Muscle of leg (tissue), 3 donors: ENCODE measurements at regions not wholly inside any gene's neighbourhood (a gene's known extent, or its start where the extent isn't known, plus 50 kb on each side); places are given as distances from the start of the nearest gene placed in this dataset.

Source experiments
- DNase-seq: peaks from one replicate; pipeline ENCODE4 v3.0.0; 2013
- H3K27ac ChIP-seq: one replicate; pipeline ENCODE4 v1.5.1; 2013; ENCODE audit warnings: mild to moderate bottlenecking, low read length, control low read depth
- H3K27me3 ChIP-seq: one replicate; pipeline ENCODE4 v1.6.1; 2013; ENCODE audit warnings: low read length; ENCODE audit not compliant: control insufficient read depth, insufficient read depth
- H3K36me3 ChIP-seq: one replicate; pipeline ENCODE4 v1.6.1; 2013; ENCODE audit warnings: low read length; ENCODE audit not compliant: control insufficient read depth, insufficient read depth
- H3K4me1 ChIP-seq: one replicate; pipeline ENCODE4 v1.6.1; 2013; ENCODE audit warnings: low read length; ENCODE audit not compliant: control insufficient read depth, insufficient read depth
- H3K4me3 ChIP-seq: one replicate; pipeline ENCODE4 v1.5.1; 2013; ENCODE audit warnings: low read length, control low read depth
- H3K9me3 ChIP-seq: replicated peaks from 2 replicates; pipeline ENCODE4 v1.6.1; 2013; ENCODE audit warnings: low read depth, low read length; ENCODE audit not compliant: control insufficient read depth
- WGBS: methylation state at CpG from one replicate; pipeline ENCODE4 v1.1.5; 2013; ENCODE audit warnings: missing lambda C conversion rate; ENCODE audit not compliant: insufficient coverage; 5-methylcytosine and 5-hydroxymethylcytosine counted together

- no peaks in the 10 kb centered on the region for H3K4me1 ChIP-seq
- H3K4me3 ChIP-seq: no peak overlapping the region
- no peaks in the 10 kb centered on the region for H3K9me3 ChIP-seq
- WGBS: no CpG with 5 or more reads among the region's 3 CpGs
- no peaks in the 10 kb centered on the region for H3K27me3 ChIP-seq
- no peak overlapping the region for H3K27ac ChIP-seq
- no peaks in the 10 kb centered on the region for H3K36me3 ChIP-seq
- no peak for DNase-seq
Measured at GRCh38 chr3:120838441-120839091, 69.4 kb upstream of the STXBP5L start.

DNA sequence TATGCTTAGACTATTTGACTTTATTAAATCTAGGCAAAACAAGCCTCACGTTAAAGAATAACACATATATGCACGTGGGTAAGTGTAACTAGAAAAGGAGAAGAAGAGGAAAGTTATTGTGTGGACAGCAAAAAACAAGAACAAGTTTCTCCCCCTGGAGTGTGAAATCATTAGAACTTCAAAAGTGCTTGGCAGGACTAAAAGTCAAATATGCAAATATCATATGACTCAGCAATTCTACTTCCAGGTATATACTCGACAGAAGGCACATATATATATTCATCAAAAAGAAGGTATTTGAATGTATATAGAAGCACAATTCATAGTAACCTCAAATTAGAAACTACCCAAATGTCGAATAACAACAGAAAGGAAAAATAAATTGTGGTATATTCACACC, 68.9 kb upstream of the STXBP5L start:
- no peak overlapping the region for H3K4me3 ChIP-seq
- H3K27ac ChIP-seq: no peak overlapping the region
- no peaks in the 10 kb centered on the region for H3K4me1 ChIP-seq
- H3K9me3 ChIP-seq: no peaks in the 10 kb centered on the region
- no peaks in the 10 kb centered on the region for H3K27me3 ChIP-seq
- H3K36me3 ChIP-seq: no peaks in the 10 kb centered on the region
- DNase-seq: no peak
- no CpG with 5 or more reads among the region's 4 CpGs for WGBS

DNA sequence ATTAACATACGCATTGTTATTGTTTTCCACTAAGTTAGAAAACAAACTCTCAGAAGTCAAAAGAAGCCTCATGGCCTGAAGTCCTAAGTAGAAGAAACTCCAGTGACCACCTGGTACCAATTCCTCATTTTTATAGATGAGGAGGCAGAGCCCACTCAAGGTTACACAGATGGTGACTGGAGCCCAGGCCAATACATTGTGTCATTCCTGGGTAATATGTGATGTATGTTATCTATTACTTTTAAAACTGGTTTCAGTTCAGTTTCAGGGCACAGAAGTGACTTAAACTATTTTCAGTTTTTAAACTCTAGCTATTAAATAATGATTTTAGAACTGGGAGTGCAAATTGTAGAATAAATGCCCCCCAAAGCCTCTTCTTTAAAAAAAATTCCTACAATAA, 66.7 kb upstream of the STXBP5L start:
- H3K27me3 ChIP-seq: no peaks in the 10 kb centered on the region
- DNase-seq: no peak
- WGBS: no CpG with 5 or more reads among the region's 1 CpG
- no peak overlapping the region for H3K4me3 ChIP-seq
- H3K36me3 ChIP-seq: no peaks in the 10 kb centered on the region
- no peaks in the 10 kb centered on the region for H3K4me1 ChIP-seq
- no peaks in the 10 kb centered on the region for H3K9me3 ChIP-seq
- no peak overlapping the region for H3K27ac ChIP-seq

DNA sequence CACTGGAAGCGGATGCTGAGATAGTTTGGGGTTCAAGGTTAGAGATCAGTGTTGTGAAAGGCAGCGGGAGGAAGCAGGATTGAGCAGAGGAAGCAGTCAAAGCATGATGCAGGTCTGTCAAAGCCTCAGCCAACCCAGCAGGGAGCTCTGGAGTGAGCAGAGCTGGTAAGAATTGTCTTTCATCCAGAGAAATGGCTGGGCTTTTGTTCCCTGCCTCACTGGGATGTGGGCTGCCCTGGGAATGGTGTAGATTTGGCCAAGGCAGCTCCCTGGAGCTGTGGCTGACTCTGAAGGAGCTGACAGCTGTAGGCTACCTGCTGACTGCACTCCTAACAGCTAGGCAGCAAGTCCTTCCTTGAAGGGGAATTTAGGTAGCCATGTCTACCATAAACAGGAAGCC, 61.9 kb upstream of the STXBP5L start:
- Histone ChIP-seq H3K9me3 (no peaks in the 10 kb centered on the region), H3K36me3 (no peaks in the 10 kb centered on the region), H3K27ac (no peak overlapping the region), H3K4me3 (no peak overlapping the region), H3K4me1 (no peaks in the 10 kb centered on the region), H3K27me3 (no peaks in the 10 kb centered on the region)
- no peak for DNase-seq
- WGBS: 55% methylated on average over 2 of the region's 2 CpGs

- Histone ChIP-seq H3K9me3 (no peaks in the 10 kb centered on the region), H3K36me3 (no peaks in the 10 kb centered on the region), H3K4me1 (no peaks in the 10 kb centered on the region), H3K27me3 (no peaks in the 10 kb centered on the region), H3K27ac (no peak overlapping the region), H3K4me3 (no peak overlapping the region)
- no peak for DNase-seq
- no CpG with 5 or more reads among the region's 2 CpGs for WGBS
Measured at GRCh38 chr3:120848503-120848902, 59.5 kb upstream of the STXBP5L start.

DNA sequence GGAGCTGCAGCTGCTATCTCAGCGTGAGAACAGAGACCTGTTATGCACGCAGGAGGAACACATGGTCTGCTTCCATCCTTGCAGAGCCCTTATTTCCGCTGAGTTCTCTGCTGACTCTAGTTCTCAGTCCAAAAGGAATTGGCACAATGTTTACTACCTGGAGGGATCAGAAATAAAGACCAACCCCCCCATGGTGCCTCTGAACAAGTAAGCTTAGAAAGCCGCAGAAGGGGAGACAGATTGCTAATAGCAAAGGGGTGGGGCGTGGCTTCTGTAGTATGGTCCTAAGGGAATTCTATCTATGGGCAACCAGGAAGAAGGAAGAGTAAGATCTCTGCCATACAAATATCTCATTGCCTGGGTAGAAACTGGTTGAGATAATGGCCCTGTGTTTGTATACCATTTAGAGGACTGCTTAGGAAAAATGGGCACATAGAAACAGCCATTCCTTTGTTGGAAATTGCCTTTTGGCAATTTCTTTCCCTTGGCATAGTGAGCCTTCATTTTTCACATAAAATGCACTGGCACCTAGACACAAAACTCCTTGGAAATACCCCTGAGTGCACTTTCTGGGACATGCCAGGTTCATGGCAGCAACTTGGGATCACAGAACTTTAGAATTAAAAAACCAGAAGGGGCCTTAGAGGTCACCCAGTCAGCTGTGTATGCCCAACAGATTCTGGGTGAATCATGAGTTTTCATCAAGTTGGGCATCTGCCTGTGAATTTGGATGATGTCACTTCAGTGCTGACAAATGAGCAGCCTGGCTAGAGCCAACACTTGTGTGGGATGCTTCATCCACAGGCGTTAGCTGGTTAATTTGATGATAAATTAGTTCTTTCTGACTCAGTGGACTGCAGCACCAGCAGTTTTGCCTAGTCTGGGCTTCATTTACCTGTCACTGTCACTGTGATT, 57.4 kb upstream of the STXBP5L start:
- H3K9me3 ChIP-seq: no peaks in the 10 kb centered on the region
- H3K27ac ChIP-seq: no peak overlapping the region
- DNase-seq: no peak
- WGBS: 53% methylated on average over 3 of the region's 6 CpGs
- H3K36me3 ChIP-seq: no peaks in the 10 kb centered on the region
- H3K27me3 ChIP-seq: no peaks in the 10 kb centered on the region
- peaks cover under 1% of the 10 kb centered on the region for H3K4me1 ChIP-seq
- H3K4me3 ChIP-seq: no peak overlapping the region

DNA sequence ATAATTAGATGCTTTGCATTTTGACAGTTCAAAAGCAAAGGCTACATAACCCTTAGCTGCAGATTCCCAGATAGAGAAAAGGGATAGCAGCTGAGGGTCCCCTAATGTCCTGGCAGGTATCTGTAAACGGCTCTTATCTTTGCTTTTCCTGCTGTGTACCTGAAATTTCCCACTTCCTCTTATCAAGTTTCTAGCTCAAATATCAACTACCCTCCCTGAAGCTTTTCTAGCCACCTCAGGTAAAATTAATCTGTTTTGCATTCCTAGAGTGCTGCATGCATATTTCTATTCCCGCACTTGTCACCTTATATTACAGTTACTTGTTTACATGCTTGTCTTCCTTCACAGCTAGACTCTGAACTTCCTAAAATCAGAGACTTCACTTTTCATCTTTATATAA, 55.6 kb upstream of the STXBP5L start:
- Histone ChIP-seq H3K27me3 (no peaks in the 10 kb centered on the region), H3K27ac (no peak overlapping the region), H3K9me3 (no peaks in the 10 kb centered on the region), H3K4me3 (no peak overlapping the region), H3K36me3 (no peaks in the 10 kb centered on the region), H3K4me1 (peaks cover 4% of the 10 kb centered on the region)
- 33% methylated on average over 1 of the region's 2 CpGs for WGBS
- DNase-seq: no peak

DNA sequence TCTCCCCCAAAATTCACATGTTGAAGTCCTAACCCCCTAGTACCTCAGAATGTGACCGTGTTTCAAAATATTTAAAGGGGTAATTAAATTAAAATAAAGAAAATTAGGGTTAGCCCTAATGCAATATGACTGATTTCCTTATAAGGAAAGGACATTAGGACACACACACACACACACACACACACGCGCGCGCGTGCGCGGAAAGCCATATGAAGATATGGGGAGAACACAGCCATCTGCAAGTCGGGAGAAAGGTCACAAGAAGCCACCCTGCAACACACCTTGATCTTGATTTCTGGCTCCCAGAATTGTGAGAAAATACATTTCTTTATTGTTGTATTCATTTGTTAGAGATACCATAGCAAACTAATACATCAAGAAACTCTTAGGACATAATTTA, 54.6 kb upstream of the STXBP5L start:
- no peaks in the 10 kb centered on the region for H3K27me3 ChIP-seq
- H3K4me3 ChIP-seq: no peak overlapping the region
- H3K27ac ChIP-seq: no peak overlapping the region
- no CpG with 5 or more reads among the region's 9 CpGs for WGBS
- DNase-seq: no peak
- no peaks in the 10 kb centered on the region for H3K9me3 ChIP-seq
- no peaks in the 10 kb centered on the region for H3K36me3 ChIP-seq
- peaks cover 4% of the 10 kb centered on the region for H3K4me1 ChIP-seq

- no peak for DNase-seq
- Histone ChIP-seq H3K27me3 (no peaks in the 10 kb centered on the region), H3K27ac (no peak overlapping the region), H3K9me3 (no peaks in the 10 kb centered on the region), H3K4me3 (no peak overlapping the region), H3K36me3 (no peaks in the 10 kb centered on the region), H3K4me1 (peaks cover 4% of the 10 kb centered on the region)
- WGBS: 45% methylated on average over 1 of the region's 3 CpGs
Measured at GRCh38 chr3:120854908-120855526, 53.0 kb upstream of the STXBP5L start.

- WGBS: 15% methylated on average over 4 of the region's 7 CpGs
- no peaks in the 10 kb centered on the region for H3K9me3 ChIP-seq
- no peaks in the 10 kb centered on the region for H3K27me3 ChIP-seq
- no peaks in the 10 kb centered on the region for H3K36me3 ChIP-seq
- peaks cover 4% of the 10 kb centered on the region for H3K4me1 ChIP-seq
- DNase-seq: peak; percentile 72
- H3K4me3 ChIP-seq: no peak overlapping the region
- no peak overlapping the region for H3K27ac ChIP-seq
Measured at GRCh38 chr3:120855665-120856437, 52.2 kb upstream of the STXBP5L start.
